CD14-positive monocyte (primary cell): ENCODE measurements at regions not wholly inside any gene's neighbourhood (a gene's known extent, or its start where the extent isn't known, plus 50 kb on each side); places are given as distances from the start of the nearest gene placed in this dataset.

Source experiments
- DNase-seq, 3 donors: peaks; one replicate each; pipeline ENCODE4 v3.0.0-alpha.2; 2011 to 2022
- H2AFZ ChIP-seq: 2 replicates; pipeline ENCODE4 v1.6.0; 2012; ENCODE audit warnings: mild to moderate bottlenecking, low read depth, low read length, inconsistent platforms; ENCODE audit not compliant: insufficient read depth, poor library complexity, severe bottlenecking
- H3K27ac ChIP-seq, 2 donors: 1 replicate in 1 of 2; 2 replicates in 1 of 2; pipeline ENCODE4 v1.5.1; 2012 to 2013; ENCODE audit warnings: low read length in 2 of 2, control low read depth in 1 of 2, inconsistent platforms in 1 of 2, low read depth in 1 of 2, mild to moderate bottlenecking in 1 of 2
- H3K27me3 ChIP-seq, 2 donors: one replicate each; pipeline versions ENCODE4 v1.6.0 to v1.6.1; 2011 to 2013; ENCODE audit warnings: low read length in 2 of 2; ENCODE audit not compliant: control insufficient read depth in 2 of 2, insufficient read depth in 2 of 2
- H3K36me3 ChIP-seq, 2 donors: replicated peaks in 1 of 2; 1 replicate in 1 of 2; 2 replicates in 1 of 2; pipeline versions ENCODE4 v1.5.1 to v1.6.1; 2012 to 2013; ENCODE audit warnings: low read length in 2 of 2, control low read depth in 1 of 2, inconsistent platforms in 1 of 2, mild to moderate bottlenecking in 1 of 2; ENCODE audit not compliant: insufficient read depth in 2 of 2, control insufficient read depth in 1 of 2
- H3K4me1 ChIP-seq, 2 donors: 1 replicate in 1 of 2; 2 replicates in 1 of 2; pipeline versions ENCODE4 v1.5.1 to v1.6.1; 2012 to 2013; ENCODE audit warnings: low read length in 2 of 2, control low read depth in 1 of 2, inconsistent platforms in 1 of 2, mild to moderate bottlenecking in 1 of 2, moderate library complexity in 1 of 2; ENCODE audit not compliant: insufficient read depth in 2 of 2, control insufficient read depth in 1 of 2
- H3K4me2 ChIP-seq: replicated peaks from 2 replicates; pipeline ENCODE3; 2012; ENCODE audit warnings: low read length, moderate library complexity, mild to moderate bottlenecking; ENCODE audit not compliant: poor library complexity, severe bottlenecking; ENCODE audit errors: extremely low read depth
- H3K4me3 ChIP-seq, 3 experiments: fragments of 200-600 bp in 1 of 3; sonication (generic) in 1 of 3; replicated peaks in 1 of 3; 1 replicate in 2 of 3; 2 replicates in 1 of 3; pipeline ENCODE4 v1.5.1; 2011 to 2013; ENCODE audit warnings: low read length in 3 of 3, mild to moderate bottlenecking in 3 of 3, control low read depth in 2 of 3, low read depth in 2 of 3, inconsistent platforms in 1 of 3, moderate library complexity in 1 of 3
- H3K79me2 ChIP-seq: 2 replicates; pipeline ENCODE4 v1.6.0; 2012; ENCODE audit warnings: mild to moderate bottlenecking, control low read depth, inconsistent platforms, low read length, moderate library complexity; ENCODE audit not compliant: insufficient read depth
- H3K9ac ChIP-seq: 2 replicates; pipeline ENCODE4 v1.6.0; 2017; ENCODE audit warnings: low read length, mild to moderate bottlenecking; ENCODE audit not compliant: insufficient read depth, poor library complexity, severe bottlenecking
- H3K9me3 ChIP-seq, 2 donors: replicated peaks in 1 of 2; 1 replicate in 1 of 2; 2 replicates in 1 of 2; pipeline versions ENCODE4 v1.5.1 to v1.6.1; 2012 to 2013; ENCODE audit warnings: low read length in 2 of 2, control low read depth in 1 of 2; ENCODE audit not compliant: control insufficient read depth in 1 of 2, insufficient read depth in 1 of 2
- H4K20me1 ChIP-seq: 2 replicates; pipeline ENCODE4 v1.6.0; 2012; ENCODE audit warnings: mild to moderate bottlenecking, low read length, control low read depth, moderate library complexity; ENCODE audit not compliant: insufficient read depth
- H3K27ac Mint-ChIP-seq, 7 donors: one replicate each; pipeline ENCODE4 v1.8.0; 2020; ENCODE audit warnings: mild to moderate bottlenecking in 7 of 7, mixed read lengths in 7 of 7, moderate library complexity in 6 of 7, inconsistent platforms in 2 of 7
- H3K27me3 Mint-ChIP-seq, 3 donors: one replicate each; pipeline ENCODE4 v1.8.0; 2021 to 2022; ENCODE audit warnings: low read depth in 3 of 3, mild to moderate bottlenecking in 3 of 3, mixed read lengths in 3 of 3, moderate library complexity in 3 of 3, inconsistent platforms in 1 of 3
- H3K36me3 Mint-ChIP-seq, 2 donors: one replicate each; pipeline ENCODE4 v1.8.0; 2020; ENCODE audit warnings: mixed read lengths in 2 of 2, inconsistent platforms in 1 of 2, mild to moderate bottlenecking in 1 of 2
- H3K4me1 Mint-ChIP-seq: one replicate; pipeline ENCODE4 v1.8.0; 2020; ENCODE audit warnings: mild to moderate bottlenecking, mixed read lengths
- H3K4me3 Mint-ChIP-seq, 2 donors: one replicate each; pipeline ENCODE4 v1.8.0; 2020; ENCODE audit warnings: mild to moderate bottlenecking in 2 of 2, mixed read lengths in 2 of 2, moderate library complexity in 1 of 2
- H3K9me3 Mint-ChIP-seq, 7 donors: one replicate each; pipeline ENCODE4 v1.8.0; 2020 to 2022; ENCODE audit warnings: mixed read lengths in 7 of 7, mild to moderate bottlenecking in 6 of 7, moderate library complexity in 6 of 7, inconsistent platforms in 2 of 7
- WGBS: methylation state at CpG from one replicate; pipeline ENCODE4 v1.1.5; 2013; ENCODE audit warnings: missing lambda C conversion rate; ENCODE audit not compliant: insufficient coverage; 5-methylcytosine and 5-hydroxymethylcytosine counted together
- intact Hi-C, 2 donors: fragments of 100-400 bp; cut with micrococcal nuclease; formaldehyde crosslinking; loops; one replicate each; pipeline versions ENCODE4 v1.15.0 to v1.15.1; 2023
- TF ChIP-seq, protein P1 (sequence below): fragments of 200-600 bp; IDR thresholded peaks from one replicate; pipeline ENCODE4 v1.8.0; 2022; ENCODE audit warnings: antibody characterized with exemption, mild to moderate bottlenecking

DNA sequence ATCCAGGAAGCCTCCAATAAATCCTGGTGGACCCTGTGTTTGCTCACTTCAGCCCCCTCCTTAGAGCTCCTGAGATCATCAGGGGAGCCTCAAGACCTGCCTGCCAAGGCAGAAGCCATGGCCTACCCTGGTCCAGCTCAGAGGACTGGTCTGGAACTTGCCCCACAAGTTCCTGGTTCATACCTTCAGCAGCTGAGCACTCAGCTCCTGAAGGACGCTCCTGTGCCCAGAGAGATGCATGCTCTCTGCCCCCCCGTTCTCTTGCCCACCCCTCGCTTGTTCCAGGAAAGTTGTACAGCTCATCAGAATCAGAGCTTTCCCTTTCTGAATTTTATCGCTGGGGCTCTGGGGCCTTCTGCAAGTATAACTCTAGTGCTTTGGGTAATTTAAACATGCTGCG, 210.5 kb upstream of the ISX start:
- H3K4me1 Mint-ChIP-seq, result no peaks in the 10 kb centered on the region
- H3K79me2 ChIP-seq, result no peaks in the 10 kb centered on the region
- H3K9me3 ChIP-seq, result peaks cover 0 to 3% of the 10 kb centered on the region in 2 donors
- 95% methylated on average over 4 of the region's 5 CpGs for WGBS
- no peaks in the 10 kb centered on the region for H3K36me3 Mint-ChIP-seq
- no peak overlapping the region for H3K4me3 ChIP-seq
- H2AFZ ChIP-seq, result no peak overlapping the region
- H3K27me3 Mint-ChIP-seq, result no peaks in the 10 kb centered on the region
- H3K27ac ChIP-seq, result no peak overlapping the region
- no peaks in the 10 kb centered on the region for H4K20me1 ChIP-seq
- H3K27me3 ChIP-seq, result no peaks in the 10 kb centered on the region
- H3K36me3 ChIP-seq, result no peaks in the 10 kb centered on the region
- peaks cover 2 to 7% (median 2%) of the 10 kb centered on the region in 7 donors for H3K9me3 Mint-ChIP-seq
- DNase-seq, result no peak
- no peaks in the 10 kb centered on the region for H3K4me1 ChIP-seq
- TF ChIP-seq, protein P1, sequence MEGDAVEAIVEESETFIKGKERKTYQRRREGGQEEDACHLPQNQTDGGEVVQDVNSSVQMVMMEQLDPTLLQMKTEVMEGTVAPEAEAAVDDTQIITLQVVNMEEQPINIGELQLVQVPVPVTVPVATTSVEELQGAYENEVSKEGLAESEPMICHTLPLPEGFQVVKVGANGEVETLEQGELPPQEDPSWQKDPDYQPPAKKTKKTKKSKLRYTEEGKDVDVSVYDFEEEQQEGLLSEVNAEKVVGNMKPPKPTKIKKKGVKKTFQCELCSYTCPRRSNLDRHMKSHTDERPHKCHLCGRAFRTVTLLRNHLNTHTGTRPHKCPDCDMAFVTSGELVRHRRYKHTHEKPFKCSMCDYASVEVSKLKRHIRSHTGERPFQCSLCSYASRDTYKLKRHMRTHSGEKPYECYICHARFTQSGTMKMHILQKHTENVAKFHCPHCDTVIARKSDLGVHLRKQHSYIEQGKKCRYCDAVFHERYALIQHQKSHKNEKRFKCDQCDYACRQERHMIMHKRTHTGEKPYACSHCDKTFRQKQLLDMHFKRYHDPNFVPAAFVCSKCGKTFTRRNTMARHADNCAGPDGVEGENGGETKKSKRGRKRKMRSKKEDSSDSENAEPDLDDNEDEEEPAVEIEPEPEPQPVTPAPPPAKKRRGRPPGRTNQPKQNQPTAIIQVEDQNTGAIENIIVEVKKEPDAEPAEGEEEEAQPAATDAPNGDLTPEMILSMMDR, result no peak
- no peak overlapping the region for H3K4me2 ChIP-seq
- no peak overlapping the region for H3K27ac Mint-ChIP-seq
- no peak overlapping the region for H3K9ac ChIP-seq
- intact Hi-C loops, result no loop called here
- no peak overlapping the region for H3K4me3 Mint-ChIP-seq

DNA sequence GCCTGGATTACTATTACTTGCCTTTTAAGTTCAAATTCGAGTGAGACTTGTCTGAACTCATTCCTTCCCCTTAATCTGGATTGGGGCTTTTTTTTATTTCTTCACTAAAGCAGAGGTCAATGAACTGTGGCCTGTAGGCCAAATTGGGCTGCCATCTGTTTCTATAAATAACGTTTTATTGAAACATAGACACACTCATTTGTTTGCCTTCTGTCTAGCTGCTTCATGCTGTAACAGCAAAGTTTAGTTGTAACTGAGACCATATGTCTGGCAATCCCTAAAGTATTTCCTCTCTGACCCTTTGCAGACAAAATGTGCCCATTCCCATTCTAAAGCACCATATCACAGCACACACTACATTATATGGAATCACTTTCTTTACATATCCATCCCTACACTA, 207.9 kb upstream of the ISX start:
- intact Hi-C loops, result no loop called here
- no peaks in the 10 kb centered on the region for H4K20me1 ChIP-seq
- peaks cover 0 to 2% (median 0%) of the 10 kb centered on the region in 3 donors for H3K27me3 Mint-ChIP-seq
- DNase-seq, result no peak
- H3K27ac Mint-ChIP-seq, result no peak overlapping the region
- no peak overlapping the region for H3K9ac ChIP-seq
- no peaks in the 10 kb centered on the region for H3K36me3 ChIP-seq
- H3K4me1 ChIP-seq, result no peaks in the 10 kb centered on the region
- H3K9me3 Mint-ChIP-seq, result peaks cover 2 to 13% (median 8%) of the 10 kb centered on the region in 7 donors
- peaks cover 0 to 8% of the 10 kb centered on the region in 2 donors for H3K9me3 ChIP-seq
- no peak overlapping the region for H2AFZ ChIP-seq
- H3K79me2 ChIP-seq, result no peaks in the 10 kb centered on the region
- H3K36me3 Mint-ChIP-seq, result no peaks in the 10 kb centered on the region
- H3K27ac ChIP-seq, result no peak overlapping the region
- H3K27me3 ChIP-seq, result no peaks in the 10 kb centered on the region
- H3K4me2 ChIP-seq, result no peak overlapping the region
- H3K4me1 Mint-ChIP-seq, result no peaks in the 10 kb centered on the region
- H3K4me3 Mint-ChIP-seq, result no peak overlapping the region
- 60% methylated on average over 1 of the region's 2 CpGs for WGBS
- TF ChIP-seq, protein P1, result no peak
- H3K4me3 ChIP-seq, result no peak overlapping the region
